ENCODE measurements at regions not wholly inside any gene's neighbourhood (a gene's known extent, or its start where the extent isn't known, plus 50 kb on each side); places are given as distances from the start of the nearest gene placed in this dataset.

DNA sequence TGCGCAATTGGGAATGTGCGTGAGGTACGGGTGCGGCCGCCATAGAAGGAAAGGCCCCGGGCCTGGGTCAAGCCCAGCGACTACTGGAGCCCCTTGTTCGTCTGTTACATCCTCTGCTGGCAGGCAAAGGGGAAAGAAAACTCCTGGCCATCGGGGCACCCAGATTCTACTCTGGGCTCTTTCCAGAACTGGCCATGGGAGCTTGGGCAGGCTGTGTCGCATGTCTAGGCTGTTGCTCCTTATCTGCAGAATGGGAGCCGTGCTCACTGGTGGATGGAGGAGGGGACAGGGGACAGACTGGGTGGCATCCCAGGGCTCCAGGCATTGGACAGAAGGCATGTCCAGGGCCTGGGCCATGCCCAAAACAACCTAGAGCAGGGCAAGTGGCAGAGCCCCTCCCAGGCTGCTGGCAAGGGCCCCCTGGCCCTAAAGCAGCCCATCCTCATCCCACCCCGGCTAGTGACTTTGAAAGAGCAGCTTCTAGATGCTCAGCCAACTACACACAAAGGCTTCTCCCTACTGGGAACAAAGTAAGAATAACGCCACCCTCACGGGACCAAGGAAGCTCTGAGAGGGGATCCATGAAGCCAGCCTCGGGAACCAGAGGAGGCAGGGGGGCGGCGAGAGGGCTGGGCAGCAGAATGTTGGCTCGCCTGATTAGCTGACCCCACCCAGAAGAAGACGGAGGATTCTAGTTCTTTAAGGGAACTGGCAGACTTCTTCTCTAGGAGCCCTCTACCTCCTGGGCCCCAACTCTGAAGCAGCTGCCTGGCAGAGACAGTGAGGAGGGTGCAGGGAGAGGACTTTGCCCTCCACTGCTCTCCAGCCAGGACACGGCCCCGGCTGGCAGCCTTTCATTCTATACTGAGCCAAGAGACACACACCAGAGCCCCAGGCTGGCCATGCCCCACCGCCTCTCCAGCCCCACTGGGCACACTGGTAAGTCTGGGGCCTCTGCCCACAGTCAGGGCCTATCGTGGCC lies 96.8 kb downstream of the SINHCAF start:
- no peak for TF ChIP-seq NRF1 (IDR thresholded peaks at IDR 0.05; ENCODE audit: low read depth, low read length)
- no peak for TF ChIP-seq EP300 (IDR thresholded peaks at IDR 0.05; ENCODE audit: borderline replicate concordance in 1 of 2, low read depth in 1 of 2, low read length in 1 of 2)
- no peak for TF ChIP-seq POLR2AphosphoS5 (IDR thresholded peaks at IDR 0.05; ENCODE audit: low read depth, low read length)
- TF ChIP-seq CTCF (IDR thresholded peaks at IDR 0.05): no peak
- TF ChIP-seq NFIC (IDR thresholded peaks at IDR 0.05; ENCODE audit: borderline replicate concordance): no peak
- no peak for TF ChIP-seq REST (IDR thresholded peaks at IDR 0.05; ENCODE audit: low read depth, low read length)
